Psoas muscle (tissue), 7 donors: ENCODE measurements at regions not wholly inside any gene's neighbourhood (a gene's known extent, or its start where the extent isn't known, plus 50 kb on each side); places are given as distances from the start of the nearest gene placed in this dataset.

Experiments used
- ATAC-seq, 4 donors: fragments of 200-7000 bp; cut with Tn5 transposase; one replicate each; pipeline ENCODE4 v1.9.1; 2020; ENCODE audit warnings: moderate library complexity in 3 of 4, mild to moderate bottlenecking in 2 of 4
- DNase-seq, 2 donors: peaks; one replicate each; pipeline ENCODE4 v3.0.0-alpha.2; 2020
- H3K27ac ChIP-seq: fragments of 200-600 bp; one replicate; pipeline ENCODE4 v1.8.0; 2022
- H3K27me3 ChIP-seq, 3 donors: fragments of 200-600 bp in 1 of 3; one replicate each; pipeline versions ENCODE4 v1.6.1 to v1.8.0; 2013 to 2022; ENCODE audit warnings: low read length in 2 of 3, mild to moderate bottlenecking in 2 of 3, moderate library complexity in 1 of 3; ENCODE audit not compliant: insufficient read depth in 3 of 3
- H3K36me3 ChIP-seq, 2 donors: fragments of 200-600 bp in 1 of 2; one replicate each; pipeline versions ENCODE4 v1.6.1 to v1.8.0; 2013 to 2022; ENCODE audit warnings: low read depth in 1 of 2, mild to moderate bottlenecking in 1 of 2, moderate library complexity in 1 of 2; ENCODE audit not compliant: insufficient read depth in 1 of 2
- H3K4me1 ChIP-seq: fragments of 200-600 bp; one replicate; pipeline ENCODE4 v1.8.0; 2022
- H3K4me3 ChIP-seq: fragments of 200-600 bp; one replicate; pipeline ENCODE4 v1.8.0; 2022; ENCODE audit warnings: mild to moderate bottlenecking
- H3K9me3 ChIP-seq: fragments of 200-600 bp; one replicate; pipeline ENCODE4 v1.8.0; 2022
- whole genome bisulfite sequencing, 3 donors: extraction: QIAGEN DNeasy Blood & Tissue Kit; methylation state at CpG; one replicate each; pipeline versions ENCODE4 v1.1.6 to v1.1.7; 2013; 5-methylcytosine and 5-hydroxymethylcytosine counted together
- intact Hi-C, 2 donors: fragments of 100-400 bp; cut with DNase I; formaldehyde crosslinking; loops; one replicate each; pipeline versions ENCODE4 v1.11.0 to v1.14.2; 2022
- TF ChIP-seq, protein P1 (sequence below): fragments of 200-600 bp; IDR thresholded peaks from one replicate; pipeline ENCODE4 v1.8.0; 2022; ENCODE audit warnings: antibody characterized with exemption
- donor health status: healthy with polysubstance abuse.
- donor health status: DM: no; HTN: no; CAD: no; lungs with moderate emphysema.
- donor health status: Bipolar disorder and iron deficiency.
- donor health status: healthy.
- donor health status: DM: yes; HTN: yes; CAD: no.
- donor health status: DM: no; HTN: no; CAD: no.
- donor health status: DM: yes; HTN: yes; CAD: no.

- Histone ChIP-seq H3K4me3 (no peak overlapping the region), H3K27ac (no peak overlapping the region), H3K36me3 (no peaks in the 10 kb centered on the region), H3K4me1 (peaks cover 10% of the 10 kb centered on the region), H3K27me3 (no peaks in the 10 kb centered on the region), H3K9me3 (no peaks in the 10 kb centered on the region)
- ATAC-seq (no peak), DNase-seq (no peak)
- TF ChIP-seq, protein P1, sequence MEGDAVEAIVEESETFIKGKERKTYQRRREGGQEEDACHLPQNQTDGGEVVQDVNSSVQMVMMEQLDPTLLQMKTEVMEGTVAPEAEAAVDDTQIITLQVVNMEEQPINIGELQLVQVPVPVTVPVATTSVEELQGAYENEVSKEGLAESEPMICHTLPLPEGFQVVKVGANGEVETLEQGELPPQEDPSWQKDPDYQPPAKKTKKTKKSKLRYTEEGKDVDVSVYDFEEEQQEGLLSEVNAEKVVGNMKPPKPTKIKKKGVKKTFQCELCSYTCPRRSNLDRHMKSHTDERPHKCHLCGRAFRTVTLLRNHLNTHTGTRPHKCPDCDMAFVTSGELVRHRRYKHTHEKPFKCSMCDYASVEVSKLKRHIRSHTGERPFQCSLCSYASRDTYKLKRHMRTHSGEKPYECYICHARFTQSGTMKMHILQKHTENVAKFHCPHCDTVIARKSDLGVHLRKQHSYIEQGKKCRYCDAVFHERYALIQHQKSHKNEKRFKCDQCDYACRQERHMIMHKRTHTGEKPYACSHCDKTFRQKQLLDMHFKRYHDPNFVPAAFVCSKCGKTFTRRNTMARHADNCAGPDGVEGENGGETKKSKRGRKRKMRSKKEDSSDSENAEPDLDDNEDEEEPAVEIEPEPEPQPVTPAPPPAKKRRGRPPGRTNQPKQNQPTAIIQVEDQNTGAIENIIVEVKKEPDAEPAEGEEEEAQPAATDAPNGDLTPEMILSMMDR, result no peak
- WGBS, 3 donors, result 83 to 92% (median 92%) methylated on average over 7 of the region's 7 CpGs
- intact Hi-C loops, result loop anchor here in 1 of 2 donors (10.0 kb wide), 1 partner anchor 127 kb away; no protein-coding TSS in a partner anchor
Measured at GRCh38 chr2:38441346-38441745, 64.3 kb upstream of the ATL2 start.

- ATAC-seq (no peak), DNase-seq (no peak)
- no peaks in the 10 kb centered on the region for H3K27me3 ChIP-seq
- no peaks in the 10 kb centered on the region for H3K9me3 ChIP-seq
- no peak overlapping the region for H3K27ac ChIP-seq
- no peaks in the 10 kb centered on the region for H3K36me3 ChIP-seq
- intact Hi-C loops, result loop anchor here in 1 of 2 donors (10.0 kb wide), 1 partner anchor 126 kb away; no protein-coding TSS in a partner anchor
- no peak overlapping the region for H3K4me3 ChIP-seq
- peaks cover 10% of the 10 kb centered on the region for H3K4me1 ChIP-seq
- WGBS, 3 donors, result 76 to 82% (median 81%) methylated on average over 5 of the region's 5 CpGs
- TF ChIP-seq, protein P1, result no peak
Measured at GRCh38 chr2:38440655-38441054, 63.6 kb upstream of the ATL2 start.

- intact Hi-C loops, result loop anchor here in 1 of 2 donors (10.0 kb wide), 1 partner anchor 125 kb away; no protein-coding TSS in a partner anchor
- no peaks in the 10 kb centered on the region for H3K9me3 ChIP-seq
- H3K4me1 ChIP-seq, result peaks cover 10% of the 10 kb centered on the region
- no peaks in the 10 kb centered on the region for H3K27me3 ChIP-seq
- no peaks in the 10 kb centered on the region for H3K36me3 ChIP-seq
- ATAC-seq (no peak), DNase-seq (no peak)
- TF ChIP-seq, protein P1, result no peak
- WGBS, 3 donors, result 63 to 67% (median 64%) methylated on average over 3 of the region's 3 CpGs
- H3K4me3 ChIP-seq, result no peak overlapping the region
- H3K27ac ChIP-seq, result no peak overlapping the region
Measured at GRCh38 chr2:38439863-38440262, 62.8 kb upstream of the ATL2 start.

GRCh38 chr2:38438883-38439612, 62.0 kb upstream of the ATL2 start:
- TF ChIP-seq, protein P1, result no peak

More at GRCh38 chr2:38438883-38439612, 62.0 kb upstream of the ATL2 start:
- DNase-seq (no peak), ATAC-seq (no peak)
- no peaks in the 10 kb centered on the region for H3K36me3 ChIP-seq
- intact Hi-C loops, result no loop called here
- WGBS, 3 donors, result 55 to 71% (median 58%) methylated on average over 2 of the region's 2 CpGs
- no peaks in the 10 kb centered on the region for H3K27me3 ChIP-seq
- H3K27ac ChIP-seq, result no peak overlapping the region
- no peak overlapping the region for H3K4me3 ChIP-seq
- no peaks in the 10 kb centered on the region for H3K9me3 ChIP-seq
- H3K4me1 ChIP-seq, result peaks cover 10% of the 10 kb centered on the region
